Neutrophil (primary cell): ENCODE measurements at regions not wholly inside any gene's neighbourhood (a gene's known extent, or its start where the extent isn't known, plus 50 kb on each side); places are given as distances from the start of the nearest gene placed in this dataset.
"Not testable (repeated sequence)": the region's sequence is repeated elsewhere in the genome, so short reads cannot be mapped to it uniquely, and the experiment has no call there.

Experiments
- H3K27ac ChIP-seq: fragments of 200-600 bp; sonication (generic); 2 replicates; pipeline ENCODE4 v1.5.1; 2016; ENCODE audit warnings: mild to moderate bottlenecking, moderate library complexity
- H3K27me3 ChIP-seq: fragments of 200-600 bp; sonication (generic); 2 replicates; pipeline ENCODE4 v1.6.0; 2016; ENCODE audit warnings: mild to moderate bottlenecking
- H3K36me3 ChIP-seq: fragments of 200-600 bp; sonication (generic); 2 replicates; pipeline ENCODE4 v1.5.1; 2017
- H3K4me1 ChIP-seq, 2 experiments: fragments of 200-600 bp in 1 of 2; sonication (generic) in 1 of 2; 1 replicate in 1 of 2; 2 replicates in 1 of 2; pipeline versions ENCODE4 v1.5.1 to v1.6.1; 2013 to 2016; ENCODE audit warnings: low read depth in 1 of 2, low read length in 1 of 2, mild to moderate bottlenecking in 1 of 2, moderate library complexity in 1 of 2; ENCODE audit not compliant: control insufficient read depth in 1 of 2, insufficient read depth in 1 of 2
- H3K4me3 ChIP-seq, 2 experiments: fragments of 200-600 bp in 1 of 2; sonication (generic) in 1 of 2; 1 replicate in 1 of 2; 2 replicates in 1 of 2; pipeline ENCODE4 v1.5.1; 2013 to 2016; ENCODE audit warnings: low read depth in 1 of 2, low read length in 1 of 2, mild to moderate bottlenecking in 1 of 2, moderate library complexity in 1 of 2
- H3K9me3 ChIP-seq: fragments of 200-600 bp; sonication (generic); 2 replicates; pipeline ENCODE4 v1.5.1; 2016
- TF ChIP-seq, protein P1 (sequence below): fragments of 200-600 bp; sonication (generic); IDR thresholded peaks from 2 replicates; pipeline ENCODE4 v1.5.1; 2016; ENCODE audit warnings: antibody characterized with exemption

DNA sequence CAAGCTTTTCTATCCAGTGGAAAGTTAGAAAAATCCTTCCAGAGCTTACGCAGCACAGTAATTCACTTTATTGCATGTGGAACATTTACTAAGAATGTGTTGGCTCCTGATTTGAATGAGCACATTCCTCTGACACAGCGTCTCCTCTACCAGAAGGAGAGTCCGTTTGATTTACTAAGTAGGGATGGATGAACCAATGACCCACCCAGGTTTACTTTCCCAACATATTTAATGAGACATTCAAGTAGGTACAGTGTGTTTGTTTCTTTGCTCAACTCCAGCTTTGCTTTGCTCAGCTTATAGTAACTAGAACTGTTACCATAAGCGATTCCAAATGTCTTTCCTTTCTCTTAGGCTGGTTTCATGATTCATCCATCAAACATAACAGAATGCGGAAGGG lies 161.7 kb downstream of the SMARCA1 start:
- Histone ChIP-seq H3K27ac (no peak overlapping the region), H3K36me3 (no peaks in the 10 kb centered on the region)
- TF ChIP-seq, protein P1, sequence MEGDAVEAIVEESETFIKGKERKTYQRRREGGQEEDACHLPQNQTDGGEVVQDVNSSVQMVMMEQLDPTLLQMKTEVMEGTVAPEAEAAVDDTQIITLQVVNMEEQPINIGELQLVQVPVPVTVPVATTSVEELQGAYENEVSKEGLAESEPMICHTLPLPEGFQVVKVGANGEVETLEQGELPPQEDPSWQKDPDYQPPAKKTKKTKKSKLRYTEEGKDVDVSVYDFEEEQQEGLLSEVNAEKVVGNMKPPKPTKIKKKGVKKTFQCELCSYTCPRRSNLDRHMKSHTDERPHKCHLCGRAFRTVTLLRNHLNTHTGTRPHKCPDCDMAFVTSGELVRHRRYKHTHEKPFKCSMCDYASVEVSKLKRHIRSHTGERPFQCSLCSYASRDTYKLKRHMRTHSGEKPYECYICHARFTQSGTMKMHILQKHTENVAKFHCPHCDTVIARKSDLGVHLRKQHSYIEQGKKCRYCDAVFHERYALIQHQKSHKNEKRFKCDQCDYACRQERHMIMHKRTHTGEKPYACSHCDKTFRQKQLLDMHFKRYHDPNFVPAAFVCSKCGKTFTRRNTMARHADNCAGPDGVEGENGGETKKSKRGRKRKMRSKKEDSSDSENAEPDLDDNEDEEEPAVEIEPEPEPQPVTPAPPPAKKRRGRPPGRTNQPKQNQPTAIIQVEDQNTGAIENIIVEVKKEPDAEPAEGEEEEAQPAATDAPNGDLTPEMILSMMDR, result no peak

DNA sequence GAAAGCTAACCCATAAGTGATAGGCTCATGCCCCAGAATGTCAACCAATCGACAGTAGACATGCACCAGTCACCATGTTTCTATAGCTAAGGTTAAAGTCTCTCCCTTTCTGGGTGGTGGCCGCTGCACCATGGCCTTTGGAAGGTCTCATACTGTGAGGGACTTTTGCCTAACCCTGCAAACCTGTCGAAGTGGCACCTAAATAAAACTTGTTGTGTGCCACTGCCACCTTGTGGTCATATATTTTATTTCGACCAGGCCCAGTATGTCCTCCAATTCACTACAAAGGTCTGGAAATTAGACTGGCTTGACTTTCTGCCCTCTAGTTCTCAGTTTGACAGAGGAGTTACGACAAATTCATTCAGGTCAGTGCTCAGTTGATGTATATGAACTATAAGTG lies 163.1 kb downstream of the SMARCA1 start:
- no peak overlapping the region for H3K27ac ChIP-seq
- H3K27me3 ChIP-seq, result no peaks in the 10 kb centered on the region
- H3K4me3 ChIP-seq, result no peak overlapping the region
- TF ChIP-seq, protein P1, result no peak
- H3K9me3 ChIP-seq, result no peaks in the 10 kb centered on the region
- peaks cover 0 to 3% of the 10 kb centered on the region in 2 experiments for H3K4me1 ChIP-seq
- H3K36me3 ChIP-seq, result no peaks in the 10 kb centered on the region

More for the DNA sequence above, 161.7 kb downstream of the SMARCA1 start:
- Histone ChIP-seq H3K9me3 (no peaks in the 10 kb centered on the region), H3K27me3 (no peaks in the 10 kb centered on the region), H3K4me1 (peaks cover 0 to 3% of the 10 kb centered on the region in 2 experiments), H3K4me3 (no peak overlapping the region)

DNA sequence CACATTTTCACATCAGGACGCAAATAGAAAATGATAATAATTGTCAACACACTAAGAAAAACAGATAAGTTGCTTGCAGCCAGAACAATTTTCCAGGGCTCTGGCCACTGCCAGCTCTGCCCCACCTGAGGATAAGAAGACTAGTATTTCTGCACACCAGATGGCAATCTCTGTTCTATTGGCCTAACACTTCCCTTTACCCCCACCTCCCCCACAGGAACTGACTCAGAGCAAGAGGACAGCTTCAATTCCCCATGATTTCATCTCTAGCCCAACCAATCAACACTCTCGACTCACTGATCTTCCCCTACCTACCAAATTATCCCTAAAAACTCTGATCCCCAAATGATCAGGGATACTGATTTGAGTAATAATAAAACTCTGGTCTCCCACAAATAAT lies 164.0 kb downstream of the SMARCA1 start:
- no peaks in the 10 kb centered on the region for H3K36me3 ChIP-seq
- H3K27me3 ChIP-seq, result no peaks in the 10 kb centered on the region
- peaks cover 0 to 3% of the 10 kb centered on the region in 2 experiments for H3K4me1 ChIP-seq
- TF ChIP-seq, protein P1, result no peak
- no peak overlapping the region for H3K4me3 ChIP-seq
- H3K27ac ChIP-seq, result no peak overlapping the region
- H3K9me3 ChIP-seq, result no peaks in the 10 kb centered on the region

DNA sequence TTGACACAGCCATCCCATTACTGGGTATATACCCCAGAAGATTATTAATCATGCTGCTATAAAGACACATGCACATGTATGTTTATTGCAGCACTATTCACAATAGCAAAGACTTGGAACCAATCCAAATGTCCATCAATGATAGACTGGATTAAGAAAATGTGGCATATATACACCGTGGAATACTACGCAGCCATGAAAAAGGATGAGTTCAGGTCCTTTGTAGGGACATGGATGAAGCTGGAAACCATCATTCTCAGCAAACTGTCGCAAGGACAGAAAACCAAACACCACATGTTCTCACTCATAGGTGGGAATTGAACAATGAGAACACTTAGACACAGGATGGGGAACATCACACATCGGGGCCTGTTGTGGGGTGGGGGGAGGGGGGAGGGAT lies 165.9 kb downstream of the SMARCA1 start:
- not testable (repeated sequence) for H3K36me3 ChIP-seq, H3K27ac ChIP-seq, H3K27me3 ChIP-seq, H3K4me1 ChIP-seq, H3K4me3 ChIP-seq, H3K9me3 ChIP-seq

DNA sequence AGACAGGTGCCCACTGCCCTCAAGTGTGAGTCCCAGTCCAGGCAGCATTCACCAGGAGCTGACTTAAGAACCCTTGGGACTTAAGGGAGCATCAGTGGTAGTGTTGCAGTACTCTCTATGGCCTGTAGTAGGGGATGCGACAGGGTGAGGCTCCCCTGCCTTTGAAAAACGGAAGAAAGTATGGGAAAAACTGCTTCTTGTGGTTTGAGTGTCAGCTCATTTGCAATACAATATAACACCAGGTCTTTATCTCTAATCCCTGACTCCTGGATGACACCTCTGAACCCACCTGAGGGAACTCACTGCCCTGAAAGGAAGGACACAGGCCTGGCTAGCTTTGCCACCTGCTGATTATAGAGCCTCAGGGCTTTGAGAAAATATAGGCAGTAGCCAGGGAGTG lies 176.0 kb downstream of the SMARCA1 start:
- TF ChIP-seq, protein P1, result no peak

DNA sequence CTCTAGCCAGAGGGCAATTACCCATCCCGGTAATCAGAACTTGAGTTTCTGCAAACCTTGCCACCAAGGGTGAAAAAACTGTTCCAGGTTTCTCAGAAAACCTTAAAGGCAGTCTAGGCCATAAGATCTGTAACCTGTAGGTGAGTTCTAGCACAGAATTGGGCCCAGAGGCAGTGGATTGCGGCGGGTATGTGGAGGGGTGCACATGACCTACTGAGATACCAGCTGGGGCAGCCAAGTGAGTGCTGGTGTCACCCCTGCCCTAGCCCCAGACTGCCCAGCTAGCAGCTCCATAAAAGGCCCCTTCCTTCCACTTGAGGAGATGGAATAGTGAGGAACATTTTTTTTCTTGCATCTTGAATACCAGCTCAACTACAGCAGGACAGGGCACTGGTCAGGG lies 176.7 kb downstream of the SMARCA1 start:
- Histone ChIP-seq H3K27me3 (no peaks in the 10 kb centered on the region), H3K27ac (no peak overlapping the region), H3K36me3 (no peaks in the 10 kb centered on the region), H3K9me3 (no peaks in the 10 kb centered on the region), H3K4me3 (no peak overlapping the region), H3K4me1 (no peaks in the 10 kb centered on the region)
- TF ChIP-seq, protein P1, result no peak

More for the DNA sequence above, 176.0 kb downstream of the SMARCA1 start:
- no peaks in the 10 kb centered on the region for H3K4me1 ChIP-seq
- no peaks in the 10 kb centered on the region for H3K9me3 ChIP-seq
- no peak overlapping the region for H3K4me3 ChIP-seq
- H3K27me3 ChIP-seq, result no peaks in the 10 kb centered on the region
- H3K27ac ChIP-seq, result no peak overlapping the region
- no peaks in the 10 kb centered on the region for H3K36me3 ChIP-seq

DNA sequence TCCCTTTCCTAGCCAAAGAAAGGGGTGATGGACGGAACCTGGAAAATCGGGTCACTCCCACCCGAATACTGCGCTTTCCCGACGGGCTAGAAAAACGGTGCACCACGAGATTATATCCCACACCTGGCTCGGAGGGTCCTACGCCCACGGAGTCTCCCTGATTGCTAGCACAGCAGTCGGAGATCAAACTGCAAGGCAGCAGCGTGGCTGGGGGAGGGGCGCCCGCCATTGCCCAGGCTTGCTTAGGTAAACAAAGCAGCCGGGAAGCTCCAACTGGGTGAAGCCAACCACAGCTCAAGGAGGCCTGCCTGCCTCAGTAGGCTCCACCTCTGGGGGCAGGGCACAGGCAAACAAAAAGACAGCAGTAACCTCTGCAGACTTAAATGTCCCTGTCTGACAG lies 186.0 kb downstream of the SMARCA1 start:
- not testable (repeated sequence) for H3K4me3 ChIP-seq, H3K27ac ChIP-seq, H3K36me3 ChIP-seq, H3K27me3 ChIP-seq, H3K4me1 ChIP-seq, H3K9me3 ChIP-seq
